H1 (cell line): ENCODE measurements at regions not wholly inside any gene's neighbourhood (a gene's known extent, or its start where the extent isn't known, plus 50 kb on each side); places are given as distances from the start of the nearest gene placed in this dataset.

Experiments used
- CTCF ChIA-PET: fragments of 300-600 bp; sonication (Branson Sonifier 250); formaldehyde crosslinking; loops from one replicate; lab custom pipeline; 2021; ENCODE audit not compliant: partially characterized antibody; lab: Charles Lee
- POLR2A ChIA-PET: fragments of 300-600 bp; sonication (Branson Sonifier 250); formaldehyde crosslinking; loops from one replicate; lab custom pipeline; 2021; ENCODE audit warnings: inconsistent platforms; ENCODE audit not compliant: partially characterized antibody; lab: Charles Lee
- DNase-seq, 2 experiments: peaks; one replicate each; pipeline versions ENCODE4 v3.0.0 to v3.0.0-alpha.2; 2010 to 2022; ENCODE audit warnings: low spot score in 2 of 2, low read depth in 1 of 2, mixed read lengths in 1 of 2
- FAIRE-seq: peaks from 2 replicates; lab custom pipeline; 2011; peaks lifted over from hg19 to GRCh38; lab: Jason Lieb, UNC
- H2AFZ ChIP-seq: 2 replicates; pipeline ENCODE4 v1.8.1; 2012; ENCODE audit warnings: low read length, inconsistent platforms
- H2AK5ac ChIP-seq: 2 replicates; pipeline ENCODE4 v1.6.1; 2013; ENCODE audit warnings: low read depth, low read length
- H2BK120ac ChIP-seq: replicated peaks from 2 replicates; pipeline ENCODE3; 2013; ENCODE audit warnings: low read depth, low read length, inconsistent platforms
- H2BK12ac ChIP-seq: 2 replicates; pipeline ENCODE4 v1.6.1; 2013; ENCODE audit warnings: low read depth, low read length
- H2BK15ac ChIP-seq: 2 replicates; pipeline ENCODE4 v1.6.1; 2013; ENCODE audit warnings: low read length
- H2BK20ac ChIP-seq: 2 replicates; pipeline ENCODE4 v1.6.1; 2013; ENCODE audit warnings: low read length
- H2BK5ac ChIP-seq: 2 replicates; pipeline ENCODE4 v1.6.1; 2013; ENCODE audit warnings: low read depth, low read length
- H3K14ac ChIP-seq: 2 replicates; pipeline ENCODE4 v1.6.1; 2013; ENCODE audit warnings: inconsistent platforms; ENCODE audit not compliant: insufficient read length
- H3K18ac ChIP-seq: 2 replicates; pipeline ENCODE4 v1.6.1; 2013; ENCODE audit warnings: low read length; ENCODE audit errors: extremely low read depth
- H3K23ac ChIP-seq: 2 replicates; pipeline ENCODE4 v1.6.1; 2013; ENCODE audit warnings: inconsistent platforms; ENCODE audit not compliant: insufficient read length
- H3K23me2 ChIP-seq: 2 replicates; pipeline ENCODE4 v1.6.1; 2013; ENCODE audit warnings: low read depth, low read length
- H3K27ac ChIP-seq: 2 replicates; pipeline ENCODE4 v1.6.1; 2011; ENCODE audit warnings: low read depth, low read length, inconsistent platforms
- H3K27me3 ChIP-seq, 4 experiments: replicated peaks in 1 of 4; 1 replicate in 1 of 4; 2 replicates in 3 of 4; pipeline versions ENCODE4 v1.6.1 to v1.8.1; 2011 to 2013; ENCODE audit warnings: low read length in 3 of 4, mild to moderate bottlenecking in 3 of 4, inconsistent platforms in 2 of 4, mixed read lengths in 2 of 4, moderate library complexity in 1 of 4; ENCODE audit not compliant: control insufficient read depth in 3 of 4, insufficient read depth in 3 of 4; ENCODE audit errors: extremely low read depth in 1 of 4
- H3K36me3 ChIP-seq, 4 experiments: 2 replicates each; pipeline versions ENCODE4 v1.6.1 to v1.8.1; 2011 to 2013; ENCODE audit warnings: mild to moderate bottlenecking in 4 of 4, low read length in 3 of 4, moderate library complexity in 2 of 4, control low read depth in 1 of 4, inconsistent platforms in 1 of 4; ENCODE audit not compliant: insufficient read depth in 4 of 4, control insufficient read depth in 2 of 4
- H3K4ac ChIP-seq: replicated peaks from 2 replicates; pipeline ENCODE3; 2013; ENCODE audit warnings: low read length, low read depth, mixed read lengths, inconsistent platforms; ENCODE audit not compliant: insufficient read length
- H3K4me1 ChIP-seq, 4 experiments: replicated peaks in 1 of 4; 1 replicate in 1 of 4; 2 replicates in 3 of 4; pipeline versions ENCODE4 v1.6.1 to v1.8.1; 2011 to 2013; ENCODE audit warnings: low read length in 3 of 4, inconsistent platforms in 2 of 4, mixed read lengths in 1 of 4; ENCODE audit not compliant: insufficient read depth in 4 of 4, control insufficient read depth in 3 of 4
- H3K4me2 ChIP-seq, 2 experiments: 2 replicates each; pipeline versions ENCODE4 v1.6.1 to v1.8.1; 2011 to 2013; ENCODE audit warnings: low read depth in 2 of 2, low read length in 2 of 2, control low read depth in 1 of 2, inconsistent platforms in 1 of 2, mild to moderate bottlenecking in 1 of 2; ENCODE audit not compliant: insufficient read depth in 1 of 2
- H3K4me3 ChIP-seq, 4 experiments: fragments of 200-600, 300-600 bp in 1 of 4; sonication (generic), shearing (Covaris generic), sonication (Bioruptor Twin) in 1 of 4; 2 replicates each; pipeline versions ENCODE4 v1.5.1 to v1.8.1; 2011 to 2016; ENCODE audit warnings: low read length in 4 of 4, low read depth in 3 of 4, control low read depth in 2 of 4, inconsistent platforms in 2 of 4, mild to moderate bottlenecking in 2 of 4, mixed read lengths in 1 of 4, moderate library complexity in 1 of 4; ENCODE audit not compliant: insufficient read depth in 2 of 4; ENCODE audit errors: extremely low read depth in 1 of 4
- H3K56ac ChIP-seq: replicated peaks from 2 replicates; pipeline ENCODE3; 2013; ENCODE audit warnings: low read depth, mild to moderate bottlenecking, mixed read lengths, low read length, inconsistent platforms; ENCODE audit not compliant: insufficient read length
- H3K79me1 ChIP-seq: 2 replicates; pipeline ENCODE4 v1.6.1; 2013; ENCODE audit warnings: low read depth, low read length, control low read depth
- H3K79me2 ChIP-seq, 2 experiments: 2 replicates each; pipeline versions ENCODE4 v1.6.1 to v1.8.1; 2012 to 2013; ENCODE audit warnings: low read length in 2 of 2, mild to moderate bottlenecking in 2 of 2, inconsistent platforms in 1 of 2; ENCODE audit not compliant: insufficient read depth in 2 of 2, control insufficient read depth in 1 of 2
- H3K9ac ChIP-seq, 4 experiments: replicated peaks in 1 of 4; 1 replicate in 1 of 4; 2 replicates in 3 of 4; pipeline versions ENCODE4 v1.6.1 to v1.8.1; 2011 to 2013; ENCODE audit warnings: low read depth in 3 of 4, low read length in 3 of 4, control low read depth in 2 of 4, mild to moderate bottlenecking in 2 of 4, moderate library complexity in 2 of 4, inconsistent platforms in 1 of 4; ENCODE audit errors: extremely low read depth in 1 of 4
- H3K9me3 ChIP-seq, 2 experiments: 2 replicates each; pipeline versions ENCODE4 v1.6.1 to v1.8.1; 2012 to 2013; ENCODE audit warnings: mild to moderate bottlenecking in 2 of 2, moderate library complexity in 2 of 2, control low read depth in 1 of 2, inconsistent platforms in 1 of 2, low read depth in 1 of 2, low read length in 1 of 2, mixed read lengths in 1 of 2; ENCODE audit not compliant: insufficient read depth in 2 of 2
- H4K20me1 ChIP-seq, 2 experiments: replicated peaks in 1 of 2; 2 replicates each; pipeline versions ENCODE3 to v1.8.1; 2011 to 2013; ENCODE audit warnings: inconsistent platforms in 2 of 2, low read length in 2 of 2, mild to moderate bottlenecking in 1 of 2; ENCODE audit not compliant: insufficient read depth in 2 of 2, control insufficient read depth in 1 of 2
- H4K5ac ChIP-seq: 2 replicates; pipeline ENCODE4 v1.6.1; 2013; ENCODE audit warnings: low read length, low read depth, mixed read lengths, inconsistent platforms; ENCODE audit not compliant: insufficient read length
- H4K8ac ChIP-seq: 2 replicates; pipeline ENCODE4 v1.8.0; 2013; ENCODE audit warnings: mild to moderate bottlenecking, moderate library complexity, low read length, inconsistent platforms; ENCODE audit not compliant: insufficient read depth; ENCODE audit errors: extremely low read depth
- H4K91ac ChIP-seq: replicated peaks from 2 replicates; pipeline ENCODE3; 2013; ENCODE audit warnings: low read length, mixed read lengths, inconsistent platforms; ENCODE audit not compliant: insufficient read length
- CBX5 ChIP-seq: fragments of 300-800, 300-1000 bp; sonication (generic); IDR thresholded peaks from 2 replicates; pipeline ENCODE4 v1.7.1; 2016; ENCODE audit warnings: antibody characterized with exemption, low read length, low read depth
- CEBPB ChIP-seq: IDR thresholded peaks from 2 replicates; pipeline ENCODE4 v1.6.1; 2012; ENCODE audit warnings: low read depth, low read length
- CTBP2 ChIP-seq: IDR thresholded peaks from 2 replicates; pipeline ENCODE4 v1.7.0; 2011; ENCODE audit warnings: borderline replicate concordance, mild to moderate bottlenecking, moderate library complexity, mixed read lengths, low read length; ENCODE audit not compliant: insufficient read depth, insufficient read length
- MAFK ChIP-seq: IDR thresholded peaks from 2 replicates; pipeline ENCODE4 v1.6.1; 2012; ENCODE audit warnings: low read depth, mild to moderate bottlenecking, improper control_type of control experiment, low read length
- POLR2A ChIP-seq, 2 experiments: IDR thresholded peaks; 1 replicate in 1 of 2; 2 replicates in 1 of 2; pipeline ENCODE4 v1.6.1; 2011; ENCODE audit warnings: low read depth in 2 of 2, low read length in 2 of 2, mild to moderate bottlenecking in 2 of 2; ENCODE audit errors: control extremely low read depth in 1 of 2
- SAP30 ChIP-seq: fragments of 300-600 bp; sonication (generic); IDR thresholded peaks from 2 replicates; pipeline ENCODE4 v1.7.1; 2012; ENCODE audit warnings: low read length, moderate library complexity, mild to moderate bottlenecking, inconsistent platforms; ENCODE audit not compliant: insufficient read depth, insufficient replicate concordance
- SIRT6 ChIP-seq: IDR thresholded peaks from one replicate; pipeline ENCODE4 v1.7.1; 2012; ENCODE audit warnings: low read length, inconsistent platforms
- TAF7 ChIP-seq: optimal IDR thresholded peaks from 2 replicates; pipeline ENCODE3; 2011; ENCODE audit warnings: low read depth, mild to moderate bottlenecking, inconsistent platforms, low read length, moderate library complexity, borderline replicate concordance
- USF2 ChIP-seq: IDR thresholded peaks from 2 replicates; pipeline ENCODE4 v1.6.1; 2011; ENCODE audit warnings: low read length, improper control_type of control experiment
- ZNF274 ChIP-seq: IDR thresholded peaks from 2 replicates; pipeline ENCODE4 v1.7.0; 2012; ENCODE audit warnings: low read length, borderline replicate concordance; ENCODE audit errors: extremely low read depth
- WGBS, 2 experiments: shearing (Covaris generic) in 1 of 2; methylation state at CpG; one replicate each; pipeline versions ENCODE4 v1.1.6 to v1.1.7; 2013 to 2015; ENCODE audit warnings: low lambda C conversion rate in 2 of 2, mixed read lengths in 2 of 2, inconsistent platforms in 1 of 2, low coverage in 1 of 2, missing lambda C conversion rate in 1 of 2; ENCODE audit not compliant: insufficient replicate concordance in 2 of 2, insufficient coverage in 1 of 2, insufficient read length in 1 of 2; ENCODE audit errors: extremely low coverage in 1 of 2, missing lambda C conversion rate in 1 of 2; 5-methylcytosine and 5-hydroxymethylcytosine counted together

GRCh38 chr13:107834717-107835116 is 380.6 kb downstream of the LIG4 start:
- no peak for DNase-seq
- H3K4me2 ChIP-seq: no peak overlapping the region
- H4K5ac ChIP-seq: no peak overlapping the region
- H3K4ac ChIP-seq: no peak overlapping the region
- no peaks in the 10 kb centered on the region for H3K9me3 ChIP-seq
- no peak overlapping the region for H3K14ac ChIP-seq
- no peaks in the 10 kb centered on the region for H3K79me1 ChIP-seq
- peaks cover 2 to 22% (median 17%) of the 10 kb centered on the region in 4 experiments for H3K4me1 ChIP-seq
- no peak overlapping the region for H2BK12ac ChIP-seq
- peaks cover 0 to 3% of the 10 kb centered on the region in 2 experiments; a peak in 1 of 4 replicates for H3K79me2 ChIP-seq
- H3K56ac ChIP-seq: no peak overlapping the region
- H4K8ac ChIP-seq: no peak overlapping the region
- ChIA-PET POLR2A (interaction anchor here (1.6 kb wide), 1 partner anchor 10 kb away, joined by 4 read pairs; no protein-coding TSS in a partner anchor), CTCF (no interaction called here)
- H4K91ac ChIP-seq: no peak overlapping the region
- H3K27ac ChIP-seq: no peak overlapping the region
- H2BK5ac ChIP-seq: no peak overlapping the region
- no peak overlapping the region for H3K4me3 ChIP-seq
- H3K36me3 ChIP-seq: no peaks in the 10 kb centered on the region
- no peaks in the 10 kb centered on the region for H3K27me3 ChIP-seq
- no peak overlapping the region for H3K9ac ChIP-seq
- H2AK5ac ChIP-seq: no peak overlapping the region
- no peak overlapping the region for H2AFZ ChIP-seq
- no peaks in the 10 kb centered on the region; the same call in 1 of the 2 replicates for H3K23me2 ChIP-seq
- H3K23ac ChIP-seq: no peak overlapping the region
- H4K20me1 ChIP-seq: no peaks in the 10 kb centered on the region
- H3K18ac ChIP-seq: no peak overlapping the region
- TF ChIP-seq TAF7 (no peak), CBX5 (no peak), POLR2A (IDR thresholded peaks at IDR 0.05; ENCODE audit: control extremely low read depth in 1 of 2, low read depth in 2 of 2, low read length in 2 of 2) (no peak), MAFK (no peak), ZNF274 (no peak), CTBP2 (no peak), SIRT6 (no peak), CEBPB (no peak), USF2 (no peak), SAP30 (no peak)
- 91% methylated on average over 5 of the region's 5 CpGs; no CpG with 5 or more reads in 1 of the 2 experiments for WGBS, 2 experiments
- H2BK120ac ChIP-seq: no peak overlapping the region
- H2BK20ac ChIP-seq: no peak overlapping the region
- FAIRE-seq: no peak
- no peak overlapping the region for H2BK15ac ChIP-seq
